SK-N-SH (cell line): ENCODE measurements at regions not wholly inside any gene's neighbourhood (a gene's known extent, or its start where the extent isn't known, plus 50 kb on each side); places are given as distances from the start of the nearest gene placed in this dataset.

Source experiments
- CTCF ChIA-PET: fragments of 300-600, 350-600 bp; formaldehyde crosslinking; extraction: SDS; loops from one replicate; lab custom pipeline; 2021; lab: Yijun Ruan, JAX
- POLR2A ChIA-PET: fragments of 350-600 bp; sonication (Branson Sonifier 250); formaldehyde crosslinking; extraction: SDS; loops from one replicate; lab custom pipeline; 2020; ENCODE audit warnings: antibody characterized with exemption, inconsistent platforms; lab: Yijun Ruan, JAX
- DNase-seq: peaks from one replicate; pipeline ENCODE4 v3.0.0; 2012
- H2AFZ ChIP-seq: fragments of 200-600 bp; sonication (generic); 2 replicates; pipeline ENCODE4 v1.8.1; 2016; ENCODE audit warnings: antibody characterized with exemption, mild to moderate bottlenecking, low read depth
- H3F3A ChIP-seq: fragments of 200-600 bp; sonication (generic); replicated peaks from 2 replicates; pipeline ENCODE3; 2016; ENCODE audit warnings: antibody characterized with exemption, mild to moderate bottlenecking; ENCODE audit not compliant: insufficient read depth
- H3K27ac ChIP-seq, 2 experiments: fragments of 200-500 bp in 1 of 2; fragments of 200-600 bp in 1 of 2; sonication (Bioruptor generic) in 1 of 2; sonication (generic), shearing (Covaris generic) in 1 of 2; 2 replicates each; pipeline versions ENCODE4 v1.5.1 to v1.6.1; 2014 to 2016; ENCODE audit warnings: low read depth in 2 of 2, inconsistent platforms in 1 of 2, low read length in 1 of 2, mild to moderate bottlenecking in 1 of 2, mixed read lengths in 1 of 2
- H3K27me3 ChIP-seq: fragments of 200-600 bp; sonication (generic), shearing (Covaris generic); 2 replicates; pipeline ENCODE4 v1.6.1; 2016; ENCODE audit warnings: mixed run types; ENCODE audit not compliant: insufficient read depth
- H3K36me3 ChIP-seq, 2 experiments: fragments of 200-500 bp in 1 of 2; fragments of 200-600 bp in 1 of 2; sonication (Bioruptor generic) in 1 of 2; sonication (generic) in 1 of 2; replicated peaks in 1 of 2; 2 replicates each; pipeline versions ENCODE3 to v1.5.1; 2014 to 2016; ENCODE audit warnings: low read length in 1 of 2, mild to moderate bottlenecking in 1 of 2; ENCODE audit not compliant: insufficient read depth in 2 of 2, control insufficient read depth in 1 of 2
- H3K4me1 ChIP-seq, 2 experiments: fragments of 200-500 bp in 1 of 2; fragments of 200-600 bp in 1 of 2; sonication (Bioruptor generic) in 1 of 2; sonication (generic), shearing (Covaris generic) in 1 of 2; 2 replicates each; pipeline versions ENCODE4 v1.5.1 to v1.6.1; 2014 to 2016; ENCODE audit warnings: low read depth in 1 of 2, low read length in 1 of 2, mixed run types in 1 of 2; ENCODE audit not compliant: insufficient read depth in 2 of 2, control insufficient read depth in 1 of 2
- H3K4me2 ChIP-seq: fragments of 200-600 bp; sonication (generic), shearing (Covaris generic); 2 replicates; pipeline ENCODE4 v1.6.1; 2017; ENCODE audit warnings: mixed run types
- H3K4me3 ChIP-seq, 2 experiments: fragments of 200-500 bp in 1 of 2; fragments of 200-600 bp in 1 of 2; sonication (Bioruptor generic) in 1 of 2; sonication (generic), shearing (Covaris generic) in 1 of 2; 2 replicates each; pipeline versions ENCODE4 v1.5.1 to v1.8.1; 2014 to 2016; ENCODE audit warnings: low read depth in 2 of 2, inconsistent platforms in 1 of 2, low read length in 1 of 2, mild to moderate bottlenecking in 1 of 2, mixed read lengths in 1 of 2, moderate library complexity in 1 of 2
- H3K79me2 ChIP-seq: fragments of 200-600 bp; sonication (generic); 2 replicates; pipeline ENCODE4 v1.8.1; 2017; ENCODE audit warnings: mild to moderate bottlenecking; ENCODE audit not compliant: insufficient read depth
- H3K9ac ChIP-seq: fragments of 200-600 bp; sonication (generic); 2 replicates; pipeline ENCODE4 v1.6.1; 2017; ENCODE audit warnings: mixed run types
- H3K9me2 ChIP-seq: fragments of 200-600 bp; sonication (generic); 2 replicates; pipeline ENCODE4 v1.6.1; 2017; ENCODE audit warnings: mixed run types
- H3K9me3 ChIP-seq: fragments of 200-600 bp; sonication (generic); 2 replicates; pipeline ENCODE4 v1.6.1; 2017; ENCODE audit warnings: mixed run types, mild to moderate bottlenecking, moderate library complexity
- H4K20me1 ChIP-seq: fragments of 200-600 bp; sonication (generic); 2 replicates; pipeline ENCODE4 v1.6.1; 2017; ENCODE audit warnings: mild to moderate bottlenecking, mixed run types; ENCODE audit not compliant: insufficient read depth
- CHD2 ChIP-seq: fragments of 150-350 bp; IDR thresholded peaks from 2 replicates; pipeline ENCODE4 v1.6.1; 2018; ENCODE audit warnings: low read length; ENCODE audit not compliant: partially characterized antibody
- ELF1 ChIP-seq: IDR thresholded peaks from 2 replicates; pipeline ENCODE4 v1.4.0; 2012
- EP300 ChIP-seq, 2 experiments: IDR thresholded peaks; 2 replicates each; pipeline versions ENCODE4 v1.4.0 to v1.6.1; 2012; ENCODE audit warnings: borderline replicate concordance in 1 of 2, low read depth in 1 of 2, low read length in 1 of 2
- EZH2phosphoT487 ChIP-seq: fragments of 200-600 bp; sonication (generic); IDR thresholded peaks from 2 replicates; pipeline ENCODE4 v1.6.1; 2017; ENCODE audit warnings: low read depth, mixed run types, mild to moderate bottlenecking, antibody characterized with exemption, moderate library complexity, borderline replicate concordance
- FOSL2 ChIP-seq: IDR thresholded peaks from 2 replicates; pipeline ENCODE4 v1.4.0; 2012; ENCODE audit warnings: low read depth, mild to moderate bottlenecking, moderate library complexity, borderline replicate concordance
- FOXJ3 ChIP-seq: sonication (generic); formaldehyde crosslinking; IDR thresholded peaks from 2 replicates; pipeline ENCODE4 v1.5.1; 2020; ENCODE audit warnings: mild to moderate bottlenecking, missing genetic modification reagents
- FOXM1 ChIP-seq: IDR thresholded peaks from 2 replicates; pipeline ENCODE4 v1.4.0; 2012; ENCODE audit warnings: low read depth, mild to moderate bottlenecking
- GATA2 ChIP-seq: sonication (generic); formaldehyde crosslinking; IDR thresholded peaks from 2 replicates; pipeline ENCODE4 v1.5.0; 2020; ENCODE audit warnings: mild to moderate bottlenecking, missing genetic modification reagents
- MEF2A ChIP-seq: IDR thresholded peaks from 2 replicates; pipeline ENCODE4 v1.4.0; 2012; ENCODE audit warnings: low read depth, borderline replicate concordance
- MXI1 ChIP-seq: IDR thresholded peaks from 2 replicates; pipeline ENCODE4 v1.6.1; 2012; ENCODE audit warnings: mild to moderate bottlenecking, low read depth, low read length, improper control_type of control experiment
- NFIC ChIP-seq: IDR thresholded peaks from 2 replicates; pipeline ENCODE4 v1.4.0; 2012; ENCODE audit warnings: borderline replicate concordance
- NRF1 ChIP-seq: IDR thresholded peaks from 2 replicates; pipeline ENCODE4 v1.6.1; 2012; ENCODE audit warnings: low read depth, mild to moderate bottlenecking, low read length
- RCOR1 ChIP-seq: fragments of 150-350 bp; IDR thresholded peaks from 2 replicates; pipeline ENCODE4 v1.6.1; 2017; ENCODE audit warnings: antibody characterized with exemption, low read length
- REST ChIP-seq: IDR thresholded peaks from 2 replicates; pipeline ENCODE4 v1.6.1; 2012; ENCODE audit warnings: mild to moderate bottlenecking, low read depth, low read length, moderate library complexity
- RFX5 ChIP-seq: IDR thresholded peaks from 2 replicates; pipeline ENCODE4 v1.6.1; 2012; ENCODE audit warnings: mild to moderate bottlenecking, improper control_type of control experiment, low read length
- SMC3 ChIP-seq: IDR thresholded peaks from 2 replicates; pipeline ENCODE4 v1.6.1; 2012; ENCODE audit warnings: low read depth, low read length, improper control_type of control experiment
- TAF1 ChIP-seq: IDR thresholded peaks from 2 replicates; pipeline ENCODE4 v1.6.1; 2012; ENCODE audit warnings: low read depth, mild to moderate bottlenecking, low read length, moderate library complexity, borderline replicate concordance
- WGBS: methylation state at CpG from one replicate; pipeline ENCODE4 v1.1.6; 2017; ENCODE audit warnings: low lambda C conversion rate; 5-methylcytosine and 5-hydroxymethylcytosine counted together
- TF ChIP-seq, protein P1 (sequence below): IDR thresholded peaks from 2 replicates; pipeline ENCODE4 v1.4.0; 2012; ENCODE audit warnings: low read depth, borderline replicate concordance
- TF ChIP-seq, protein P2 (sequence below): IDR thresholded peaks from 2 replicates; pipeline ENCODE4 v1.4.0; 2012; ENCODE audit warnings: low read depth
- TF ChIP-seq, protein P3 (sequence below): fragments of 150-350 bp; IDR thresholded peaks from 2 replicates; pipeline ENCODE4 v1.6.1; 2016; ENCODE audit warnings: mild to moderate bottlenecking, low read depth, low read length

DNA sequence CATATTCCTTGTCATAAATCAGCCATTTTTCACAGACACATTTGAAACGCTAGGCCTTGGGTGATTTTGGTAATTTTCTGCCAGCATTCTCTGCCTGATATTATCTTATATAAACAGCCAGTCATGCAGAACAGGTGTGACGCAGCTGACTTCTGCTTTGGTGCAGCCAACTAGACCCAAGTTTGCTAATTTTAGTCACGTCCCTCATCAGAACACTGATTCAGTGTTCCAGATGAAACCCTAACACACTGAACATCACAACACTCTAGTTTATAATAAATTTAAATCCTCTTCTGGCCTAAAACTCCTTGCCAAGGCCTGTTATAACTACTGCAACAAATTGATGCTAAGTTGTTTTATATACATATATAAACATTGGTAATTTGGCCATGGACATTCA is 386.1 kb downstream of the SEC23A start:
- Histone ChIP-seq H3F3A (no peaks in the 10 kb centered on the region), H3K9me2 (no peaks in the 10 kb centered on the region), H3K27me3 (no peaks in the 10 kb centered on the region), H3K4me2 (no peak overlapping the region), H3K79me2 (no peaks in the 10 kb centered on the region), H3K36me3 (no peaks in the 10 kb centered on the region), H3K4me1 (no peaks in the 10 kb centered on the region; a peak in 1 of 4 replicates), H3K27ac (peak overlapping the region in 1 of 2 experiments; percentile 58; a peak in 1 of 4 replicates), H3K4me3 (no peak overlapping the region), H3K9me3 (no peaks in the 10 kb centered on the region), H2AFZ (no peak overlapping the region), H3K9ac (no peak overlapping the region), H4K20me1 (no peaks in the 10 kb centered on the region)
- CTCF ChIA-PET, result no interaction called here
- WGBS, result 18% methylated on average over 3 of the region's 3 CpGs
- POLR2A ChIA-PET, result no interaction called here
- TF ChIP-seq, protein P1, sequence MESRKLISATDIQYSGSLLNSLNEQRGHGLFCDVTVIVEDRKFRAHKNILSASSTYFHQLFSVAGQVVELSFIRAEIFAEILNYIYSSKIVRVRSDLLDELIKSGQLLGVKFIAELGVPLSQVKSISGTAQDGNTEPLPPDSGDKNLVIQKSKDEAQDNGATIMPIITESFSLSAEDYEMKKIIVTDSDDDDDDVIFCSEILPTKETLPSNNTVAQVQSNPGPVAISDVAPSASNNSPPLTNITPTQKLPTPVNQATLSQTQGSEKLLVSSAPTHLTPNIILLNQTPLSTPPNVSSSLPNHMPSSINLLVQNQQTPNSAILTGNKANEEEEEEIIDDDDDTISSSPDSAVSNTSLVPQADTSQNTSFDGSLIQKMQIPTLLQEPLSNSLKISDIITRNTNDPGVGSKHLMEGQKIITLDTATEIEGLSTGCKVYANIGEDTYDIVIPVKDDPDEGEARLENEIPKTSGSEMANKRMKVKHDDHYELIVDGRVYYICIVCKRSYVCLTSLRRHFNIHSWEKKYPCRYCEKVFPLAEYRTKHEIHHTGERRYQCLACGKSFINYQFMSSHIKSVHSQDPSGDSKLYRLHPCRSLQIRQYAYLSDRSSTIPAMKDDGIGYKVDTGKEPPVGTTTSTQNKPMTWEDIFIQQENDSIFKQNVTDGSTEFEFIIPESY, result no peak
- TF ChIP-seq EZH2phosphoT487 (no peak), RFX5 (no peak), REST (no peak), CHD2 (peak; percentile 23), TAF1 (no peak), GATA2 (peak; percentile 40)
- peak; percentile 2 for DNase-seq

DNA sequence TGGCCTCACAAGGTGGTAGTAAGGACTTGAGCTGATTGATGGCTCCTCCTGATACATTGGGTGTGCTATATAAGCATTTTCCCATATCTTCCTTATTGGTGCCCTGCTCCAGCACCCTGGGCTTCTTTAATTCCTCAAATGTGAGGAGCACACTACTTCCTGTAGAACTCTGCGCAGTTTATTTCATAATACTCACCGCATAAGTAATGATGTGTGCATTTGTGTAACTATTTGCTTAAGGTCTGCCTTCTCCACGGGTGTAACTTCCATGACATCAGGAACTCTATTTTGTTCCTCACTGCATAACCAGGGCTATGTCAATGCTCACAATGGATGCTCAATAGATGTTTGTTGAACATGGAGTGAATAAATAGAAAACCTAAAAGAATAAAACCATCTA is 392.2 kb downstream of the SEC23A start:
- H3K9me2 ChIP-seq, result no peaks in the 10 kb centered on the region
- H3F3A ChIP-seq, result no peaks in the 10 kb centered on the region
- no peaks in the 10 kb centered on the region for H4K20me1 ChIP-seq
- DNase-seq, result no peak
- no peak overlapping the region for H2AFZ ChIP-seq
- no peaks in the 10 kb centered on the region for H3K27me3 ChIP-seq
- no peak overlapping the region for H3K27ac ChIP-seq
- POLR2A ChIA-PET, result no interaction called here
- no peak overlapping the region for H3K9ac ChIP-seq
- WGBS, result 28% methylated on average over 3 of the region's 3 CpGs
- no peak for TF ChIP-seq NRF1
- TF ChIP-seq ELF1, result no peak
- TF ChIP-seq EP300 (IDR thresholded peaks at IDR 0.05; ENCODE audit: borderline replicate concordance in 1 of 2, low read depth in 1 of 2, low read length in 1 of 2), result no peak
- TF ChIP-seq TAF1, result no peak
- TF ChIP-seq FOXJ3 (CRISPR knock-in tag), result no peak
- no peak for TF ChIP-seq RFX5
- TF ChIP-seq MEF2A, result no peak
- no peak for TF ChIP-seq SMC3
- TF ChIP-seq, protein P2, sequence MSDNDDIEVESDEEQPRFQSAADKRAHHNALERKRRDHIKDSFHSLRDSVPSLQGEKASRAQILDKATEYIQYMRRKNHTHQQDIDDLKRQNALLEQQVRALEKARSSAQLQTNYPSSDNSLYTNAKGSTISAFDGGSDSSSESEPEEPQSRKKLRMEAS, result no peak
- TF ChIP-seq FOSL2, result no peak
- TF ChIP-seq MXI1, result no peak
- no peak for TF ChIP-seq RCOR1
- no peak for TF ChIP-seq NFIC
- TF ChIP-seq, protein P1, result no peak
- TF ChIP-seq, protein P3, sequence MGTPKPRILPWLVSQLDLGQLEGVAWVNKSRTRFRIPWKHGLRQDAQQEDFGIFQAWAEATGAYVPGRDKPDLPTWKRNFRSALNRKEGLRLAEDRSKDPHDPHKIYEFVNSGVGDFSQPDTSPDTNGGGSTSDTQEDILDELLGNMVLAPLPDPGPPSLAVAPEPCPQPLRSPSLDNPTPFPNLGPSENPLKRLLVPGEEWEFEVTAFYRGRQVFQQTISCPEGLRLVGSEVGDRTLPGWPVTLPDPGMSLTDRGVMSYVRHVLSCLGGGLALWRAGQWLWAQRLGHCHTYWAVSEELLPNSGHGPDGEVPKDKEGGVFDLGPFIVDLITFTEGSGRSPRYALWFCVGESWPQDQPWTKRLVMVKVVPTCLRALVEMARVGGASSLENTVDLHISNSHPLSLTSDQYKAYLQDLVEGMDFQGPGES, result no peak
- TF ChIP-seq FOXM1, result no peak
- H3K36me3 ChIP-seq, result no peaks in the 10 kb centered on the region
- H3K79me2 ChIP-seq, result no peaks in the 10 kb centered on the region
- H3K4me3 ChIP-seq, result no peak overlapping the region
- no peaks in the 10 kb centered on the region for H3K9me3 ChIP-seq
- CTCF ChIA-PET, result no interaction called here
- H3K4me1 ChIP-seq, result no peaks in the 10 kb centered on the region
- H3K4me2 ChIP-seq, result no peak overlapping the region
